Renal pelvis (tissue), 1 donor: ENCODE measurements at regions not wholly inside any gene's neighbourhood (a gene's known extent, or its start where the extent isn't known, plus 50 kb on each side); places are given as distances from the start of the nearest gene placed in this dataset.

ENCODE experiments used
- DNase-seq: peaks from one replicate; pipeline ENCODE4 v3.0.0-alpha.2; 2013

- DNase-seq, result no peak
These were observed 484.8 kb upstream of the ID2 start for GRCh38 chr2:8197101-8197500.

GRCh38 chr2:8197825-8198224 lies 484.0 kb upstream of the ID2 start:
- DNase-seq, result no peak

- no peak for DNase-seq
These were observed 483.0 kb upstream of the ID2 start for GRCh38 chr2:8198766-8199382.

- no peak for DNase-seq
These were observed 479.7 kb upstream of the ID2 start for GRCh38 chr2:8202132-8202531.

- DNase-seq, result no peak
These were observed 478.5 kb upstream of the ID2 start for GRCh38 chr2:8203364-8203763.

GRCh38 chr2:8204711-8205110 lies 477.1 kb upstream of the ID2 start:
- no peak for DNase-seq

GRCh38 chr2:8209494-8209893 lies 472.4 kb upstream of the ID2 start:
- no peak for DNase-seq

- no peak for DNase-seq
These were observed 470.5 kb upstream of the ID2 start for GRCh38 chr2:8211384-8211783.

GRCh38 chr2:8212239-8212638 lies 469.6 kb upstream of the ID2 start:
- no peak for DNase-seq

GRCh38 chr2:8214036-8214615 lies 467.7 kb upstream of the ID2 start:
- DNase-seq, result no peak

- no peak for DNase-seq
These were observed 466.5 kb upstream of the ID2 start for GRCh38 chr2:8215159-8215863.

GRCh38 chr2:8215982-8216381 lies 465.9 kb upstream of the ID2 start:
- DNase-seq, result no peak

GRCh38 chr2:8216397-8216796 lies 465.5 kb upstream of the ID2 start:
- peak; percentile 12 for DNase-seq

- DNase-seq, result peak; percentile 17
These were observed 464.3 kb upstream of the ID2 start for GRCh38 chr2:8217468-8218030.

GRCh38 chr2:8219096-8219495 lies 462.8 kb upstream of the ID2 start:
- DNase-seq, result no peak

GRCh38 chr2:8219631-8220355 lies 462.1 kb upstream of the ID2 start:
- DNase-seq, result no peak

GRCh38 chr2:8222979-8223694 lies 458.7 kb upstream of the ID2 start:
- DNase-seq, result no peak

- no peak for DNase-seq
These were observed 458.0 kb upstream of the ID2 start for GRCh38 chr2:8223695-8224346.

GRCh38 chr2:8224347-8225190 lies 457.3 kb upstream of the ID2 start:
- no peak for DNase-seq

GRCh38 chr2:8225266-8225665 lies 456.6 kb upstream of the ID2 start:
- DNase-seq, result no peak
